M059J (cell line): ENCODE measurements at regions not wholly inside any gene's neighbourhood (a gene's known extent, or its start where the extent isn't known, plus 50 kb on each side); places are given as distances from the start of the nearest gene placed in this dataset.
A peak's percentile ranks its signal among the peaks of the same experiment; 100 is the strongest.

Experiments used
- DNase-seq: peaks from one replicate; pipeline ENCODE4 v3.0.0-alpha.2; 2012; ENCODE audit warnings: low read depth

GRCh38 chrX:39536211-39536610 is 561.5 kb downstream of the BCOR start:
- no peak for DNase-seq

GRCh38 chrX:39541881-39542280 is 555.9 kb downstream of the BCOR start:
- DNase-seq, result no peak

- DNase-seq, result no peak
These were observed 555.4 kb downstream of the BCOR start for GRCh38 chrX:39542316-39542715.

GRCh38 chrX:39550795-39551361 is 546.9 kb downstream of the BCOR start:
- DNase-seq, result no peak

- no peak for DNase-seq
These were observed 546.0 kb downstream of the BCOR start for GRCh38 chrX:39551762-39552161.

GRCh38 chrX:39555431-39555830 is 542.3 kb downstream of the BCOR start:
- DNase-seq, result no peak

GRCh38 chrX:39556056-39556455 is 541.7 kb downstream of the BCOR start:
- DNase-seq, result no peak

- peak; percentile 4 for DNase-seq
These were observed 538.5 kb downstream of the BCOR start for GRCh38 chrX:39559229-39559628.

- DNase-seq, result no peak
These were observed 537.5 kb downstream of the BCOR start for GRCh38 chrX:39560271-39560670.

GRCh38 chrX:39563178-39563577 is 534.6 kb downstream of the BCOR start:
- DNase-seq, result no peak

GRCh38 chrX:39564751-39565150 is 533.0 kb downstream of the BCOR start:
- no peak for DNase-seq

- DNase-seq, result no peak
These were observed 523.6 kb downstream of the BCOR start for GRCh38 chrX:39574178-39574577.

- DNase-seq, result peak; percentile 27
These were observed 521.5 kb downstream of the BCOR start for GRCh38 chrX:39576041-39576872.

- peak; percentile 49 for DNase-seq
These were observed 520.4 kb downstream of the BCOR start for GRCh38 chrX:39577206-39577984.

GRCh38 chrX:39577985-39578869 is 519.5 kb downstream of the BCOR start:
- peak; percentile 24 for DNase-seq

- DNase-seq, result no peak
These were observed 517.7 kb downstream of the BCOR start for GRCh38 chrX:39580043-39580442.

- DNase-seq, result peak; percentile 29
These were observed 516.3 kb downstream of the BCOR start for GRCh38 chrX:39581411-39581810.

GRCh38 chrX:39582091-39582490 is 515.7 kb downstream of the BCOR start:
- DNase-seq, result peak; percentile 86

- no peak for DNase-seq
These were observed 514.8 kb downstream of the BCOR start for GRCh38 chrX:39582976-39583375.

- DNase-seq, result no peak
These were observed 511.9 kb downstream of the BCOR start for GRCh38 chrX:39585808-39586207.

- DNase-seq, result no peak
These were observed 511.4 kb downstream of the BCOR start for GRCh38 chrX:39586359-39586758.

- no peak for DNase-seq
These were observed 506.7 kb downstream of the BCOR start for GRCh38 chrX:39591099-39591498.
